Endothelial cell of hepatic sinusoid (primary cell): ENCODE measurements at regions not wholly inside any gene's neighbourhood (a gene's known extent, or its start where the extent isn't known, plus 50 kb on each side); places are given as distances from the start of the nearest gene placed in this dataset.

Source experiments
- in situ Hi-C: cut with HindIII; loops from 2 replicates; pipeline ENCODE4 v1.10.0; 2017; ENCODE audit warnings: low sequenced_read_pairs

DNA sequence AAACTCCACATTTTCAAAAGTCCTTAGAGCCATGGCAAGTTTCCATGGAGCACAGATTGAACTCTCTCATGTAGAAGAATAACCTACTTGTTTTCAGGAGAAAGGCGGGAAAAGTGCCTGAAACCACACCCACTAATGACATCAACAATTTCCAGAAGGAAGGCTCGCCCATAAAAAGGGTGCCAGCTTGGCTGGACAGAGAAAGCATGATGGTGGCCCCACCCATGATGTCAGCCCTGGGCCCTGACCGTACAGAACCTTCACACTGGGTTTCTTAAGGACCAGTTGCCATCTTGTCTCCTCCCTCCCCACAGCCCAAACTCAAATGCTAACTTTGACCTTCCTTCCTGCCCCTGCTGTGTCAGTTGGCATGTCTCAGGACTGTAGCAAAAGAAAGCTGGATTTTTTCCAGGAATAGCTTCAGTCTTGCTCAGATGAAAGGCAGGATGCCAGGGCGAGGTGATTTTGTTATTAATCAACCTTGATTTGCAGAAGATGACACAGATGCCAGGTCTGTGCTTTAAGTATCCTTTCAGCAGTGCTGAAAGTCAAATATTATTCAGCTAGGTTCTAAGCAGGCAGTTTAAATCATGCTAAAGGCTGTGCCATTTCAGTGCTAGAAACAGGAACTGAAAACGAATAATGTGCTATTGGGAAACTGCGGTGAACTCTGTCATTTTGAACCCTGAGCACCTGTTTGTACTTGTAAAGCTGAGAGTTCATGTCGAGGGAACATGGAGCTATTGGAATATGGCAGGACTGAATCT is 89.5 kb upstream of the RFC3 start:
- in situ Hi-C loops = no loop called here

DNA sequence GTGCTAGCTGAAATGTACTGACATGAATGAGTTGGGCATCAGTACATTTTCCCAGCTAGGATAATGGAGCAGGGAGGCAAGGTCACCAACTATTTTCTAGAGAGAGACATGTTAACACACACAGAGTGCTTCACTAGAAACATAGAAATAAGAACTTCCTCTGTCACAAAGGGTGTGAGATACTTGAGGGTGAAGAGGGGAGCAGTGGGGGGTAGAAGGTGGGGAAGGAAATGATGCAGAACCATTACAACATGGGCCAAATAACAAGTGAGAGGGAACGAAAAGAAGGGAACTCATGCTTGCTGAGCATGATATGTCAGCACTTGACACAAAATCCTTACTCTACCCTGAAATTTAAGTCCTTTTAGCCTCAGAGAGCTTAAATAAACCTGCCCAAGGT is 87.8 kb upstream of the RFC3 start:
- in situ Hi-C loops = no loop called here

DNA sequence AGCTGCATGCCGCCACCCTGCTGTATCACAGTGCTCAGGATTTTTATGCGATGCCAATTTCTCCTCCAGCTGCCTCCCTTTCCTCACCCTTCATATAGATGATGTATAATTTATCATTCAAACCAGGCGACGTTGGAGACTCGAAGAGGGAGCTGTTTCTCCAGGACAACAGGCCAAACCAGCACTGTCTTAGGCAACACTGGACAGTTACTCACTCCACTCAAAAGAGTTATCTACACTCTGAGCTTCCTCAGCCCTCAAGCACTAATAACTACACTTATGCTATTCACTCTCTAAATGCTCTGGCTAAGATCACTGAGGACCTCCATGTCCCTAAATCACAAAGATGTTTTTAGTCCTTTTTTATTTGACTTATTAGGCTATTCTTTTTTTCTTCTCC is 87.3 kb upstream of the RFC3 start:
- in situ Hi-C loops = no loop called here

DNA sequence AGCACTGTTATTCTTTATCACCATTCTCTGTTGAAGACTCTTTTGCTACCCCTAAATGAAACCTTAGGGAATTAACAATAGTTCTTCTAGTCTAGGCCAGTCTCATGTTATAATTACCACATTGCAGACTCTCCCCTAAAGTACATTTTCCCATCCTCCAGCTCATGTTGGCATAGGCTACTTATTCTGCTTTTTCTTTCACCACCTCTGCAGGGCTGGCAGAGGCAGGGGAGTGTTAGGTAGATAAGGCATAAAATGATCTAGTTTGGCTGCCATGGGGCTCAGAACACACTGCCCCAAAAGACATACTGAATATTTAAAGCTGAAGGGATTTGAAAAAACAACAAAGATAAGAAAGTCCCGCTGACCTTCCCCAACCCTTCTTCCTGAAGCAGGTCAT is 82.7 kb upstream of the RFC3 start:
- in situ Hi-C loops = no loop called here

DNA sequence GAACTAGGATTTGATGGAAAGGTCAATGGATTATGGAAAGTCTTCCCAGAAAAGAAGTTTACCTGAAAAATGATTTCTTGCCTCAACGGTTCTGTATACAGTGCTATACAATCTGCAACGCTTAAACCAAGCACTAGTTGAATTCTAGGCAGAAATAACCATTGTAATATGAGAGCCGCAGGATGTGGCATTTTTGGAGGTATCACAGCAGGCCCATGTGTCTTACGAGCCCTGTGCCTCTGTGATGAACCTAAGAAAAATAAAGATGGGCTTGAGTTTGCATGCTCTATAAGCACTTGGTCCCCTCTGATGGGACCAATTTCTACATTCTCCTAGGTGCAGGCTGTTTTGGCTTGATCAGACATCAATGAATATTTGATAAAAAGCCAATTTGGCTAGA is 78.7 kb upstream of the RFC3 start:
- in situ Hi-C loops = no loop called here

DNA sequence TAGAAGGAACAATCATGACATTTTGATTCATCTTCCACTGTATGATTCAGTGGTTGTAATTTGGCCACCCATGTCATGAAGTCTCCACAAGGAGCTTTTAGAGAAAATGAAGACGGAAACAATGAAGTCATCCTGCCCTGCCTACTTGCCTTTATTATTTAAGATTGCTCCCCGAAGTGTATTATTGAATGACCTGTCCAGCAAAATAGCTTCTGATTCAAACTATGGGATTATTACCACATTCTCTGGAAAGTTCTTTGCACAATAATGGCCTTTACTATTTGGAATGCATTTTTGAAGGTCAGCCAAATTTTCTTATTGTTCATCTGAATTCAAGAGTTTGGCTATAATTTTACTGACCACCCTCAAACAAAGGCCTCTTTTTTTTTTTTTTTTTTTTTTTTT is 77.8 kb upstream of the RFC3 start:
- in situ Hi-C loops = no loop called here

DNA sequence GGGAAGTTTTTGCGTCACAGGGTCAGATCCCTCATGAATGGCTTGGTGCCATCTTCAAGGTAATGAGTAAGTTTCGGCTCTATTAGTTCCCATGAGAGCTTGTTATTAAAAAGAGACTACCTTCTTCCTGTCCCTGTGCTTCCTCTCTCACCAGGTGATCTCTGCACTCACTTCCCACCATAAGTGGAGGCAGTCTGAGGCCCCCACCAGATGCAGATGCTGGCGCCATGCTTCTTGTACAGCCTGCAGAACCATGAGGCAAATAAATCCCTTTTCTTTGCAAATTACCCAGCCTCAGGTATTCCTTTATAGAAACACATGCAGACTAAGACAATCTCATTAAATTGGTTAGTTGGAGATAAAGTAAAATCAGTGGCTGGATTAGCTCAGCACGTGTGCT is 75.6 kb upstream of the RFC3 start:
- in situ Hi-C loops = no loop called here

DNA sequence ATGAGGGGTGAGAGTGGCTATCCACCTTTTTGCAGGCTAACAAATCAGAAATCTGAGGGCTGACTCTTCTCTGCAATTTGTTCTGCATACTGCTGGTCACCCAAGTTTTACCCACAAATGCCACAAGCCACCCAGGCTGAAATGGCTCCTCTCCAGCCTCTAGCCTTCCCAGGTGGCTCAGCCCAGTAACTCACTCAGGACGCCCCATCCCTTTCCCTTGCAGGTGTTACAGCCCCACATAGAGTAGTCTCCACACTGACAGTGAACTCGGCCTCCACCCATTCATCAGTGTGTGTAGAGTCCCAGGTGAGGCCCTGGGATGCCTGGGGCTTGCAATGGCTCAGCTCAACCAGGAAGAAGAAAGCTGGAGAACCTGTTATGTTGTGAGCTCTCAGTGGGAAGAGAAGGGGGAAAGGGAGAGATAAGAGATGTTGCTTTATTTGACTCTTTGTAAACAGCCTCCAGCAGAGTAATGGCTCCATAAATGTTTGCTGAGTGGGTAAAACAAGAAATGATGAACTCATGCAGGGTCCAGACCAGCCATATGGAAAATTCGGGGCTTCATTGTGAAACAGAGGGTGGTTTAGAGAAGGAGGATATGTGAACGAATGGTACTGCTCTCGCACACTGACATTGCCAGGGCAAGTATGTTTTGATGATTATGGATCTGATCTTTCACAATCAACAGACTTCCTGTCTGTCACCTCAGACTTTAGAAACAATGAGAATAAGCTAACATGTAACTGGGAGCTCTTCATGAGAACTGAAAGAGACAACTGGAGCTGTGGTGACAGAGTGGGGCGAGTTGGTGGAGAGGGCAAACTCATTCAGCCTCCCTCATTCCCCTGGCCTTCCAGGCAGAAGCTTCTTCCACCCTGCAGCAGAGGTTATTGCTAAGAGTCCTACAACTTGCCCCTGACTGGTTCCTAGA is 74.2 kb upstream of the RFC3 start:
- in situ Hi-C loops = no loop called here

DNA sequence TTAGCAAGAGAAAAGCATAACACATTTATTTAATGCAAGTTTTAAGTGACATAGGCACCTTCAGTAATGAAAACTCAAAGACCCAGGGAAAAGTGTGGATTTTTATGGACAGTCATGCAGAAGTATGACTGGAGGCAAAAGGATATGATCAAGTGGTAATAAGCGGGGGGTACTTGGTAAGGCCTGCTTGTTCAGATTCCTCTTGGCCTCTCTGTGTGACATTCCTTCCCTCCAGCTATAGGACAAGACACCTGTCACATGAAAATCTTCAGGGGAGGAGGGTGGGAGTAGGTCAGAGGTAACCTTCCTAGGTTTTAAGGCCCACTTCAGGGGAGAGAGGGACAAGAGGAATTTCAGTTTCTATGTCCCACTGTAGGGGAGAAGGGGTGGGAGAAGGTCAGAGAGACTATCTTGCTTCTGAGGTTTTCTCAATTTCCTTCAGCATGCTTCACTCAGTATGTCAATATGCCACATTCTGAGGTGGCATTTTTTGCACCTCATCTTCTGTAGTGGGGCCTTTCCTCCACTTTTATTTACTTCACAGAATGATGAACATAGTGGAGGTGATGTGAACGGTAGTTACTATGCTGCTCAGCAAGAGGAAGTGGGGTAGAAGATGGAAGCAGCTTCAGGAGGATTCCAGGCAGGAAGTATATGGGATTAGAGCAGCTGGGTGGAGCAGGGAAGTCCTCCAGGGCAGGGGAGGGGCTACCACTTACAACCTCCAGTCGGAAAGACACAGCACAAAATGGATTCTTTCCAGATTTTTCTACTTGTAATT is 73.2 kb upstream of the RFC3 start:
- in situ Hi-C loops = no loop called here

DNA sequence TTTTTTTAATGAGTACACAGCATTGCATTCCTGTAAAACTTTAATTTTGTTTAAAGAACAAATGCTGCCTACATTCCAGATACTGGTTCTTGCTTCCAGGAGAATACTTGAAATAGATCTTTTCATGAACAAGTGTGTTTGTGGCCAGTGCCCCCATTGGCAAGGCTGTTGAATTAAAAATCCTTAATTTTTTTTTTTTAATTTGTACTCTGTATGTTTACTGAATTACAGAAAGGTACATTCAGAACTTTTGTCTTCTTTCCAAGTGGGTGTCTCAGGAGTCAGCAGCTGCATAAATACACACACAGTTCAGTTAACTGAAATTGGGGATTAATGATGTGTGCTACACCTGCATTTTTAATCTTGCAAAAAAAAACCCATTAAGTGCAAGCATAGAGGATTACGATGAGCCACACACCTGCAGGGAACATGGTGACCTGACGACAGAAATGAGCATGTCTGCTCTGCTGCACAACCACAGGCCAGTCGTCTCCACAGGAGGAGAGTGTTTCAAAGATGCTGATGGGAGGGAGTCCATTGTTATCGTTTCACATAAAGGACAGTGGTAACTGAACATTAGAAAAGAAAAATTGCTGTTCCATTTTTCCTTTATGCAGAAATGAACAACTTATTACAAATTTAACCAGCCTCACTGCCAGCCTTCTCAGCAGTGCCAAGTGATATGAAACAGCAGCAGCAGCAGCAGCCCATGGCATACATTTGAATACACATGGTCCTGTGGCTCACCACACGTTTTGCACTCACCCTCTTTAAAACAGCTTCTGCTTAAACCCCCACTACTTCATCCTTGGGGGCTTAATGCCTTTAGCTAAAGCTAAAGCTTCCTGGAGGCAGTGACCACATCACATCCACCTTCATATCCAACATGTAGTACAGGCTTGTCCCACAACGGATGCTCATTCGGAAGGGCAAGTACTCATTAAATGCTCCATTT is 72.3 kb upstream of the RFC3 start:
- in situ Hi-C loops = no loop called here

DNA sequence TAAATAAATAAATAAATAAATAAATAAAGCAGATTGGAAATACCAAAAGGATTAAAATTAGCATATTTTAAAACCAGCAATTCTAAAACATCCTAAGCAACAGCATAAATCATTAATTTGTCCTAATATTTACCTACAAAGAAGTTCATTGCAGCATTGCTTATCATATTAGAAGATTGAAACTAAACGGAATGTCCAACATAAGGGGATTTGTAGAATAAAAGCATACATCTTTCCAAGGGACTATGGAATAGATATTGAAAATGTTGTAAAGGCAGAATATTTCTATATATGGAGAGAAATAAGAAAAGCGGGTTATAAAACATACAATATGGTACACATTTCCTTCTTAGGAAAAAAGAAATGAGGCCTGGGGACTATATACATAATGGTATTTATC is 71.1 kb upstream of the RFC3 start:
- in situ Hi-C loops = no loop called here

DNA sequence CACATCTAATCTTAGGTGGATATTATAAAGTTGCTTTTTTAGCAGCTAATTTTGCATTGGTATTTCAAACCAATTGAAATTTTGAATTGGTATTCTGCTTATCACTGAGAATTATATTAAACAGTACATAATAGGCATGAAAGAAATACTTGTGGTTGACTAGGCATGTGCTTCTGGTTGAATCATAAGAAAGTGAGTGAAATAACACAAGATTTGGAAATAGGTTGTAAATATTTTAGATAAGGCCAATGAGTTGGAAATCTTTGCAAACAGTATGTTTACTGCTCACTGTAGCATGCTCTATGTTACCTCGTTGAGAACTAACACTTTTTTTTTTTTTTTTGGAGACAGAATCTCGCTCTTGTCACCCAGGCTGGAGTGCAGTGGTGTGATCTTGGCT is 66.8 kb upstream of the RFC3 start:
- in situ Hi-C loops = no loop called here

DNA sequence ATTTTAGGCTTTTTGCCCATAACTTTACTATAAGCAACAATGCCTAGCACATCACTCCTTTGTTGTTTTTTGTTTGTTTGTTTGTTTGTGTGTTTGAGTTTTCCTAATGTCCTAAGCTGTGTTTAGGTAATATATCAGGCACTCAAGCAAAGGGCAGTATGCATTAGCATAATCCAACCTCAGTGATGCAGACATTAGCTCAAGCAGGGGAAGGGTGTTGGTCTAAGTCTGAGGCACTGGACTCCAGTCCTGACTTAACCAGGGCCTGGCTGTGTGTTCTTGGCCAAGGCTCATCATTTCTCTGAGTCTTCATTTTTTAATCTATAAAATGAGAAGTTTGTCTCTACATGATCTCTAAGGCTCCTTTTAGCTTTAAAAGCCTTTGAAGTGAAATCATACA is 65.9 kb upstream of the RFC3 start:
- in situ Hi-C loops = no loop called here

DNA sequence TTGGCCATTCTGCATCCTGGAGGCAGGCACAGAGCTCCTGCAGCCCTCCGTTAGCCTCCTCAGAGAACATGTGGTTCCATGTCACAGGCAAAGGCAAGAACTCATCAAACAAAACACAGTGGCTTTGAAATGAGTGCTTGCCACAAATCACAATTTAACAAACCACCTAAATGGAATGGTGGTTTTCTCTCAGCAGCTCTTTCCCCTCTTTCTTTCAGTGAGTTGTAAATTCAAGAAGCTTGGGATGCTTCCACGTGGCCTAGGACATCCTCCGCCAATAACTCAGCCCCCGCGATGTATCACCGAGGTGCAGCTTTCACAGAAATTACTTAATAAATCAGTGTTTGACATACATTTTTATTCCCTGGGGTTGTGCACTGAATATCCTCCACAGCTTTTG is 65.4 kb upstream of the RFC3 start:
- in situ Hi-C loops = no loop called here

DNA sequence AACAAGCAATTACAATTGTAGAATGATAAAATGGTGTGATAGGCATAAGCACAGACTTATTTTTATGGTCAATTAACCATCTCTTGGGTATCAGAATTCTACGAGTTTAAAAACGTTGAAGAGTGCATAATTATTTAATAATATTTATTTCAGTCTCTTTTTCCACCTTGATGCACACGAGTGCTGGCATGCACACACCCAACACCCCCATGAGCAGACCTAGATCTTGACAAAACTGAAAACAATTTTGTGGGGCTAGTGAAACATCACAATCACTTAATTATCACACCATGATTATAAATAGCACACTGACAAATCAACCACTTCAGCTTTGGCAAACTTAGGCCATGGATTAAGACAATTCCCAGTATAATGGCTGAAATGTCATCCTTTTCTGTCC is 61.0 kb upstream of the RFC3 start:
- in situ Hi-C loops = no loop called here

DNA sequence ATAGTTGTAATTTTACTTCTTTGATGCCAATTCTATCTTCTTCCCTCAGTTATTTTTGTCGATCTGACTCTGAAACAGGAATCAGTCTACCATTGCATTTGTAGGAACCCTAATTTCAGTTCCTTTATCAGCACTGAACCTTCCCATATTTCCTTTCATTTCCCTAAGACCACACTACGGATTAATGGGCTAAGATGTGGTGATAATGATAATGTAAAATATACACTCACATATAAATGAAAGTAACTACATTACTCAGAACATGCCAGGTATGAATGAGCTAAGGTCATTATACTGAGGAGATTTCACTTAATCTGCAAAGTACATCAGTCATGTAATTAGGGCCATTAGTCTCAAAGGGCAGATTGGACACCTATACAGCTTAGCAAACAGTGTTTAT is 60.2 kb upstream of the RFC3 start:
- in situ Hi-C loops = no loop called here

DNA sequence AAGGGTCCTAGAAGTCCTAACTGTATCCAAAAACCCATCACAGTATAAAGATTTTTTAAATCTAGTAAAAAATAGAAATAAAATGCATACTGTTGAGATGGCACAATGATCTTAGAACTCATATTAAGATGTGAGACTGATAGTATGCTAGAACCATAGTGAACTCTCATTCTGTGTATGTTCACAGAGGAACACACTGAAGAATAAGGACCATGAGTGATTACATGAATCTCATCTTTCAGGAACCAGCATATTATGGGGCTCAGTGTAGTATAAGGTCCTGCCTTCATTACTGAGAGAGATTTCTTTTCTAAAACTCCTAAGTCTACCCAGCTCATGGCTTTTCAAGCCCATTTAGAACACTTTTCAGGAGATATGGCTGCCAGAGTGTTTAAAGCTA is 59.8 kb upstream of the RFC3 start:
- in situ Hi-C loops = no loop called here

DNA sequence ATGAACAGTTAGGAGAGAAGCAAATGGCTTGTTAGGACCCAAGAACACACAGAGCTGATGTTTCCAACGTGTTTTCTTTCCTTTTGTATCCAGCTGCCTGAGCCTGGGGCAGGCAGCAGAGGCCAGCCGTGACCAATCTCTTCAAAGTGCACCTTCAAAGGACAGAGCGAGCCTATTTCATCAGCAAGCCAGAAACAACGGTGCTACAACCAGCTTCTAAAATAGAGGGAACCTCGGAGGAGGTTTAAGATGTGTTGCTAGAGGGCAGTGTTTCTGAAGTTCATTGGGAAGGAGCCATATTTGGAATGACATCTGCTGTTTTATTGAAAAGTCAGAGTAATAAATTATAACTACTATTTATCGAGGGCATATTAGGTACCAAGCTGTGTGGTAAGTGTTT is 56.2 kb upstream of the RFC3 start:
- in situ Hi-C loops = no loop called here

DNA sequence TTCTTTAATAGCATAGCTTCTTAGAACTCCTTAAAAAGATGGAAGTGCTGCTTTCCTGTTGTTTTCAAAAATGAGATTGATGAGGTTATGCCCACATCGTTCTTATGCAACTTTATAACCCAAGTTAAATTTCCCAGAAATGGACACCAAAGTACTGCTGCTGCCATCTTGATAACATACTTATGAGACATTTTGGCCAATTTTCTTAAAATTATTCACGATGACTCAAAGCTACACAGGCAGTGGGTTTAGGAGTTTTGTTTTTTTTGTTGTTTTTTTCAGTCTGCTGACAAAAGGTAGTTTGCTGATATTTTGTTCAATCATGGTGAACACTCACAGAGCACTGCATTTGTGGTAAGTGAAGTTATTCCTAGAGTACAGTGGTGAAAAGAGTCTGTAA is 54.9 kb upstream of the RFC3 start:
- in situ Hi-C loops = no loop called here

DNA sequence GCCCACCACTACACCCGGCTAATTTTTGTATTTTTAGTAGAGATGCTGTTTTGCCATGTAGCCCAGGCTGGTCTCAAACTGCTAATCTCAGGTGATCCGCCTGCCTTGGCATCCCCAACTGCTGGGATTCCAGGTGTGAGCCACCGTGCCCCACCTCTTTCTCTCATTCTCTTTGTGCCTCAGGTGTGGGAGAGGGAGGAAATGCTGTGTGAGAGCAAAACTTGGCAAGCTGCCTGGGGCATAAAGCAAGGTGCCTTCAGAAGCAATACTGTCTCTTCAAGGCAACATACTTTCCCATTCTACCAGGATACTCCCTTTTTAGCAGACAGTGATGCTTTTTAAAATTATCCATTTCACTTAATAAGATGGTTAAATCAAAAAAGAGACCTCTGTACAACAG is 53.2 kb upstream of the RFC3 start:
- in situ Hi-C loops = no loop called here
